DMS153 (cell line): ENCODE measurements at regions not wholly inside any gene's neighbourhood (a gene's known extent, or its start where the extent isn't known, plus 50 kb on each side); places are given as distances from the start of the nearest gene placed in this dataset.

Source experiments
- DNase-seq: peaks from one replicate; lab custom pipeline; 2025; lab: John Stamatoyannopoulos, UW

- DNase-seq = no peak
Measured at GRCh38 chr6:26149240-26149639, 62.0 kb downstream of the HFE start.

- DNase-seq = no peak
Measured at GRCh38 chr6:26152226-26153101, 65.2 kb downstream of the HFE start.

- peak; percentile 35 for DNase-seq
Measured at GRCh38 chr6:26155061-26155930, 68.1 kb downstream of the HFE start.

- DNase-seq = peak; percentile 80
Measured at GRCh38 chr6:26156105-26156849, 69.0 kb downstream of the HFE start.

- no peak for DNase-seq
Measured at GRCh38 chr6:26156850-26157250, 69.6 kb downstream of the HFE start.

- peak; percentile 99 for DNase-seq
Measured at GRCh38 chr6:26157251-26158075, 70.2 kb downstream of the HFE start.

GRCh38 chr6:26158076-26158580 is 70.9 kb downstream of the HFE start:
- DNase-seq = no peak

GRCh38 chr6:26158581-26159356 is 71.5 kb downstream of the HFE start:
- DNase-seq = no peak

- no peak for DNase-seq
Measured at GRCh38 chr6:26159357-26160273, 72.4 kb downstream of the HFE start.

- DNase-seq = no peak
Measured at GRCh38 chr6:26161322-26161721, 74.1 kb downstream of the HFE start.

GRCh38 chr6:26162399-26162798 is 75.2 kb downstream of the HFE start:
- no peak for DNase-seq

- no peak for DNase-seq
Measured at GRCh38 chr6:26163427-26164119, 76.3 kb downstream of the HFE start.

GRCh38 chr6:26164120-26164505 is 76.9 kb downstream of the HFE start:
- no peak for DNase-seq

- DNase-seq = no peak
Measured at GRCh38 chr6:26165261-26165790, 78.1 kb downstream of the HFE start.

- DNase-seq = no peak
Measured at GRCh38 chr6:26170181-26170580, 83.0 kb downstream of the HFE start.

- no peak for DNase-seq
Measured at GRCh38 chr6:26170951-26171841, 84.0 kb downstream of the HFE start.

GRCh38 chr6:26172608-26172968 is 85.4 kb downstream of the HFE start:
- no peak for DNase-seq

- no peak for DNase-seq
Measured at GRCh38 chr6:26173836-26174145, 86.6 kb downstream of the HFE start.
